Ishikawa (cell line): ENCODE measurements at regions not wholly inside any gene's neighbourhood (a gene's known extent, or its start where the extent isn't known, plus 50 kb on each side); places are given as distances from the start of the nearest gene placed in this dataset.

Experiments used
- CEBPB ChIP-seq: IDR thresholded peaks from 2 replicates; pipeline ENCODE4 v1.6.1; 2012
- CREB1 ChIP-seq: IDR thresholded peaks from 2 replicates; pipeline ENCODE4 v1.6.1; 2012; ENCODE audit warnings: low read depth
- EGR1 ChIP-seq: IDR thresholded peaks from 2 replicates; pipeline ENCODE4 v1.6.1; 2012
- EP300 ChIP-seq: IDR thresholded peaks from 2 replicates; pipeline ENCODE4 v1.6.1; 2012; ENCODE audit warnings: borderline replicate concordance
- FOXM1 ChIP-seq: IDR thresholded peaks from 2 replicates; pipeline ENCODE4 v1.6.1; 2012; ENCODE audit warnings: low read depth, borderline replicate concordance
- NFIC ChIP-seq: IDR thresholded peaks from 2 replicates; pipeline ENCODE4 v1.6.1; 2012
- RAD21 ChIP-seq: IDR thresholded peaks from 2 replicates; pipeline ENCODE4 v1.6.1; 2012; ENCODE audit warnings: low read depth
- TAF1 ChIP-seq: IDR thresholded peaks from 2 replicates; pipeline ENCODE4 v1.6.1; 2012; ENCODE audit warnings: low read depth, mild to moderate bottlenecking
- TCF12 ChIP-seq: IDR thresholded peaks from 2 replicates; pipeline ENCODE4 v1.6.1; 2012; ENCODE audit warnings: low read depth
- TEAD4 ChIP-seq: IDR thresholded peaks from 2 replicates; pipeline ENCODE4 v1.6.1; 2012
- YY1 ChIP-seq: IDR thresholded peaks from 2 replicates; pipeline ENCODE4 v1.6.1; 2012; ENCODE audit warnings: low read depth
- ZBTB7A ChIP-seq: IDR thresholded peaks from 2 replicates; pipeline ENCODE4 v1.6.1; 2012; ENCODE audit warnings: low read depth
- TF ChIP-seq, protein P1 (sequence below): IDR thresholded peaks from 2 replicates; pipeline ENCODE4 v1.6.1; 2012
- TF ChIP-seq, protein P2 (sequence below): IDR thresholded peaks from 2 replicates; pipeline ENCODE4 v1.6.1; 2012; ENCODE audit warnings: low read depth, mild to moderate bottlenecking
- TF ChIP-seq, protein P3 (sequence below): IDR thresholded peaks from 2 replicates; pipeline ENCODE4 v1.6.1; 2012

DNA sequence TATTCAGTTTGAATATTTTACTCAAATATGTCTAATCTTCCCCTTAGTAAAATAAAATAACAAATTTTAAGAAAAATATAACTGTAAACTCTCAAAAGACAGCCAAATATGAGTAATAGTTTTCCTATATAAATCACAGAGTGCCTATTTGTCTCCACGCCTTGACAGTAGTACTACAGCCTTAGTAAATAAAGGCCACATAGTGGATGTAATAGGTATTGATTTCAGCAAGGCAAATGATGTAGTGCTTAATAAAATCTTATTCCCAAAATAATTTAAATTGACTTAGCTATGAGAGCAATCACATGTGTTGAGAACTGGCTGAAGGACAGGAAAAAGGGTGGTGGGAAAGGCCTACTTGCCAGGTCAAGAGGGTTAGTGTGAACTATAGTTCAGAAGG lies 747.2 kb downstream of the OLFM4 start:
- TF ChIP-seq, protein P1, sequence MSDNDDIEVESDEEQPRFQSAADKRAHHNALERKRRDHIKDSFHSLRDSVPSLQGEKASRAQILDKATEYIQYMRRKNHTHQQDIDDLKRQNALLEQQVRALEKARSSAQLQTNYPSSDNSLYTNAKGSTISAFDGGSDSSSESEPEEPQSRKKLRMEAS = no peak
- TF ChIP-seq TCF12 (no peak), CREB1 (no peak), FOXM1 (no peak), YY1 (no peak), RAD21 (no peak)
- TF ChIP-seq, protein P2, sequence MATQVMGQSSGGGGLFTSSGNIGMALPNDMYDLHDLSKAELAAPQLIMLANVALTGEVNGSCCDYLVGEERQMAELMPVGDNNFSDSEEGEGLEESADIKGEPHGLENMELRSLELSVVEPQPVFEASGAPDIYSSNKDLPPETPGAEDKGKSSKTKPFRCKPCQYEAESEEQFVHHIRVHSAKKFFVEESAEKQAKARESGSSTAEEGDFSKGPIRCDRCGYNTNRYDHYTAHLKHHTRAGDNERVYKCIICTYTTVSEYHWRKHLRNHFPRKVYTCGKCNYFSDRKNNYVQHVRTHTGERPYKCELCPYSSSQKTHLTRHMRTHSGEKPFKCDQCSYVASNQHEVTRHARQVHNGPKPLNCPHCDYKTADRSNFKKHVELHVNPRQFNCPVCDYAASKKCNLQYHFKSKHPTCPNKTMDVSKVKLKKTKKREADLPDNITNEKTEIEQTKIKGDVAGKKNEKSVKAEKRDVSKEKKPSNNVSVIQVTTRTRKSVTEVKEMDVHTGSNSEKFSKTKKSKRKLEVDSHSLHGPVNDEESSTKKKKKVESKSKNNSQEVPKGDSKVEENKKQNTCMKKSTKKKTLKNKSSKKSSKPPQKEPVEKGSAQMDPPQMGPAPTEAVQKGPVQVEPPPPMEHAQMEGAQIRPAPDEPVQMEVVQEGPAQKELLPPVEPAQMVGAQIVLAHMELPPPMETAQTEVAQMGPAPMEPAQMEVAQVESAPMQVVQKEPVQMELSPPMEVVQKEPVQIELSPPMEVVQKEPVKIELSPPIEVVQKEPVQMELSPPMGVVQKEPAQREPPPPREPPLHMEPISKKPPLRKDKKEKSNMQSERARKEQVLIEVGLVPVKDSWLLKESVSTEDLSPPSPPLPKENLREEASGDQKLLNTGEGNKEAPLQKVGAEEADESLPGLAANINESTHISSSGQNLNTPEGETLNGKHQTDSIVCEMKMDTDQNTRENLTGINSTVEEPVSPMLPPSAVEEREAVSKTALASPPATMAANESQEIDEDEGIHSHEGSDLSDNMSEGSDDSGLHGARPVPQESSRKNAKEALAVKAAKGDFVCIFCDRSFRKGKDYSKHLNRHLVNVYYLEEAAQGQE = no peak
- TF ChIP-seq, protein P3, sequence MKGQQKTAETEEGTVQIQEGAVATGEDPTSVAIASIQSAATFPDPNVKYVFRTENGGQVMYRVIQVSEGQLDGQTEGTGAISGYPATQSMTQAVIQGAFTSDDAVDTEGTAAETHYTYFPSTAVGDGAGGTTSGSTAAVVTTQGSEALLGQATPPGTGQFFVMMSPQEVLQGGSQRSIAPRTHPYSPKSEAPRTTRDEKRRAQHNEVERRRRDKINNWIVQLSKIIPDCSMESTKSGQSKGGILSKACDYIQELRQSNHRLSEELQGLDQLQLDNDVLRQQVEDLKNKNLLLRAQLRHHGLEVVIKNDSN = no peak

DNA sequence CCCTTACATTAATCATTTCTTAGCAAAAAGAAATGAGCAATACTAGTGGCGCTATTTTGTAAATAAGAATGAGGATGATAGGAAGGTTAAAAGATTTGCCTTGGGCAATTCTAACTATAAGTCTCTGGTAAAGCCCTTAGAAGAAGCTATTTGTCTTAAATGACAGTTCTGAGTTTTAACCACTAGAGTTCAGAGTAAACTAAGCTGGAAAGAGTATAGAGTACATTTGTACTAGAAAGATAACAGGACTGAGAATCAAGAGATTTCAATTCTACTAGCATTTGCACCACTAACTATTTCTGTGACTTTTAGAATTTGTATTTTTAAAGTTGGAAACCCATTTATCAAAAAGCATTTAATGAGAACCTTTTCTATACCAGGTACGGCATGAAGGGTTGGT lies 750.3 kb downstream of the OLFM4 start:
- no peak for TF ChIP-seq FOXM1
- TF ChIP-seq RAD21 = peak; percentile 22; the same call in 1 of the 2 replicates

DNA sequence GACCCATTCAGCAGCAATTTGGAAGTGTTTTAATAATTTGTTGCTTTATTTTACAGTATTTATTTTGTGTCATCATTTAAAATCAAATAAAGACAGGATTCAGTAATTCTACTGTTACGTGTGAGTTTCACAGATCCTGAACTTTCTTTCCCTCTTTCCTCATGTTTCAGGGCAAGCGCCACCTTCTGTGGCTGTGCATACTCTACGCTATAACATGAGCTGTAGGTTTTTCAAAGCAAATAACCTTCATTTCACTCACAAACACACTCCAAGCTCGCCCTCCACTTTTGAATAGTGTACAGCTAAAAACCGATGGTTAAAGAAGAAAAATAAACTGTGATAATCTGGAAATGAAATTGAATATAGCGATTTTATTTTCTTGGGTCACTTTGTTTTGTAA lies 753.3 kb downstream of the OLFM4 start:
- TF ChIP-seq RAD21 = peak; percentile 26; the same call in 1 of the 2 replicates
- TF ChIP-seq YY1 = no peak

DNA sequence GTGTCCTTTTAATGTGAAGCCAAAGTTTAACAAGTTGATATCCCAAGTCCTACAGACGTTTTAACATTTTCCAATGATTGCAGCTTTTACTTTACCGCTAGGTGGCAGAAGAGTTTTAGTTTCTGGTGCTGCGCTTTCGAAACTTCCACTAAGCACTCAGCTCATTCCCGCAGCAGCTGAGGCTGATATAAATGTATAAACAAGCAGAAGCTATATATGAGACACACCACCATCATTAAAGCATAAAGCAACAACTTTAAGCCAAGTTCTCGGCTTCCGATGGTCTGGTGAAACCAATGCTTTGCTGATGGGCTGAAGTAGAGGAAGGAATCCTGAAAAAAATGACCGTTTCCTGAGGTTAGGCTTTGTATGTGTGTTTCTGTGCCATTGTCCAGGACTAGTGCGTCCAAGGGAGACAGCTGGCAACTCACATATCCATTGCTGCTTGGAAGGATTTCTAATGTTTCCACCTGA lies 753.9 kb downstream of the OLFM4 start:
- peak; percentile 90 for TF ChIP-seq RAD21
- peak; percentile 64 for TF ChIP-seq CEBPB
- no peak for TF ChIP-seq EP300
- TF ChIP-seq, protein P3 = no peak

DNA sequence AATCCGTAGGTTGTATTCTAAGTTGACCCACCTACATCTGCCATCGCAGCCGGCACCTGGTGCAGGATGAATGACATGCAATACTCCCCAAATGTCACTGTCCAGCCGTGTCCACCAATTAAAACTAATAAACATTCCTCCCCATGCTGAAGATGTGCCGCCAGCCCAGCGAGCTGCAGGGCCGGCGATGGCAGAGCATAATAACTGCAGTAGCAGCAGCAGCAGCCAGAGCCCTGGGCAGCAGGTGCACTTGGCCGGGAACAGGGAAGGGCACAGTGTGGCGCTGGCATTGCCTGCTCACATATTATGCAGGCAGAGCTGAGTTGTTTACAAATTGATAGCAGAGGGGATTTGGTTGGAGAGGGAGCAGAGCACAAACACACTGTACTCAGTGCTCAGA lies 754.9 kb downstream of the OLFM4 start:
- TF ChIP-seq, protein P2 = no peak
- no peak for TF ChIP-seq CEBPB
- no peak for TF ChIP-seq ZBTB7A
- TF ChIP-seq RAD21 = no peak
- TF ChIP-seq EP300 = no peak
- no peak for TF ChIP-seq TEAD4
- no peak for TF ChIP-seq EGR1

DNA sequence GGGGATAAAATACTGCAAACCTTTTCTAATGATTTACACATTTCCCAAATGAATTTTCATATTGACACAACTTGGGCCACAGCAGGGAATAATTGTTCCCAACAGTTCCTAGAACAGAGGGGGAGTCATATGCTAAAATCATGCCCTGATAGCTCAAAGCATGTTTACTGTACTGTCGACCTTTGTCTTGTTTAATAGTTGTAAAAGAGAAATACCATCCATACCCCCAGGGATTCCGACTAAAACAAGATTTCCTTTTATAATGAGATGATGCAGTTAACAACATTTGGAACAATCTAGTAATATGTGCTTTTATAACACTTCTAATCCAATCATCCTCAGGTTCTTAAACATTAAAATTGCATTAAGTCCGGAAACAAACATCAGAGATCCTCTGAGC lies 759.7 kb downstream of the OLFM4 start:
- no peak for TF ChIP-seq EGR1
- no peak for TF ChIP-seq TCF12
- TF ChIP-seq FOXM1 = no peak
- TF ChIP-seq, protein P1 = no peak
- no peak for TF ChIP-seq TAF1
- no peak for TF ChIP-seq CREB1
- TF ChIP-seq CEBPB = no peak

DNA sequence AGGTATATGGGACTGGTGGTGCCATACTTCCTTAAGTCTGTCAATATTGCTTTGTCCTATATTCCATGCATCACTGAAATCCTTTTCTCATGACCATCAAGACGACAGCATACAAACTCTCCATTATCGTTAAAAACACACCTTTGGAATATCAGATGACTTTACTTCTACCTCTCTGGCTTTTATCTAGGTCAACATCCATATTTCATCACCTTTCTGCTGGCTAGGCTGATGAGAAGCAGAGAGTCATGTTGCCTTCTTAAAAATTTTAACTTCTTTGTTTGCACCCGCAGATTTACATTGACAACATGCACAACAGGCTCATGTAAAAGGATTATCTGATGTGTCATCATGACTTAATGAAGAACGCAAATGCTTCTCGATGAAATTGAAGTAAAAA lies 771.4 kb downstream of the OLFM4 start:
- TF ChIP-seq ZBTB7A (no peak), TAF1 (no peak), TCF12 (no peak), EGR1 (no peak), TEAD4 (no peak), RAD21 (no peak), YY1 (no peak), FOXM1 (no peak), CEBPB (no peak)

DNA sequence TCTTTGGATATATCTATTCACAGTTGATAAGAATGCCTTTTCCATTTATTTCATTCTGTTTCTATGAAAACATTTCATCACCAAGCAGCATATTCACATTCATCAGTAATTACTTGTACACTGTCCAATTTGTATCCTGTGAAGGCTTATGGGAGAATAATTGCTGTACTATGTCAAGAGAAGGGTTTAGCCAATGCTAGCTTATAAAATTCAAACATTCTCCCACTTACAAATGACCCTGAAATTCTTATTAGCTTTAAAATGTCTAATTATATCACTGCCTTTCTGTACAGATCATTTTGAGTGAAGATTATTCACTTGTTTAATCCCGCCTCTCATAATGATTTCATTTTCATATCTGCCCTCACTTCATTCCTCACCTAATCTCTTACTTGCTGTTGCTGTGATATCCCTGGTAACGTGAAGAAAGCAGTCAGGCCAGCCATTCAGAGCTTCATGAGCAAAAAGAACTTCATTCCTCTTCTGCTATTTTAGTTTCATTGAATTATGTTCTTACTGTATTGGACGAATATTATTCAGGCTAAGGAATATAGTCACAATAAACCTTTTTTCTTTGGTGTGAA lies 778.7 kb downstream of the OLFM4 start:
- TF ChIP-seq NFIC = no peak
- no peak for TF ChIP-seq FOXM1
- no peak for TF ChIP-seq ZBTB7A
- TF ChIP-seq, protein P3 = no peak
- no peak for TF ChIP-seq TAF1
- no peak for TF ChIP-seq CEBPB
- TF ChIP-seq, protein P2 = no peak
- TF ChIP-seq EP300 = no peak
- TF ChIP-seq, protein P1 = no peak
- no peak for TF ChIP-seq CREB1
- TF ChIP-seq YY1 = no peak
- TF ChIP-seq EGR1 = no peak
- TF ChIP-seq TCF12 = no peak
- TF ChIP-seq TEAD4 = no peak
- TF ChIP-seq RAD21 = no peak
